ENCODE measurements at regions not wholly inside any gene's neighbourhood (a gene's known extent, or its start where the extent isn't known, plus 50 kb on each side); places are given as distances from the start of the nearest gene placed in this dataset.

GRCh38 chr10:43959364-43960134 is 310.9 kb upstream of the ZNF32 start:
- no peaks in the 10 kb centered on the region for H3K4me1 ChIP-seq (ENCODE audit: insufficient read depth, poor library complexity, severe bottlenecking)
- no peak overlapping the region for H3K27ac ChIP-seq (ENCODE audit: poor library complexity, severe bottlenecking)
- no peaks in the 10 kb centered on the region for H3K9me3 ChIP-seq (ENCODE audit: severe bottlenecking)
- DNase-seq (ENCODE audit: low spot score) (no peak), ATAC-seq (ENCODE audit: low read depth) (0 out of 3 replicates have a peak, but pooled peaks have one; percentile 31)
- no peaks in the 10 kb centered on the region for H3K36me3 ChIP-seq (ENCODE audit: low read depth)
- no peak overlapping the region for H3K4me3 ChIP-seq (ENCODE audit: severe bottlenecking)
- no peak for TF ChIP-seq CTCF (IDR thresholded peaks at IDR 0.05; ENCODE audit: poor library complexity, severe bottlenecking)
- H3K27me3 ChIP-seq (ENCODE audit: insufficient read depth, poor library complexity, severe bottlenecking) = no peaks in the 10 kb centered on the region

GRCh38 chr10:43958964-43959363 is 310.3 kb upstream of the ZNF32 start:
- no peak for TF ChIP-seq CTCF (IDR thresholded peaks at IDR 0.05; ENCODE audit: poor library complexity, severe bottlenecking)
- Histone ChIP-seq H3K4me3 (ENCODE audit: severe bottlenecking) (no peak overlapping the region), H3K27me3 (ENCODE audit: insufficient read depth, poor library complexity, severe bottlenecking) (no peaks in the 10 kb centered on the region), H3K27ac (ENCODE audit: poor library complexity, severe bottlenecking) (no peak overlapping the region), H3K9me3 (ENCODE audit: severe bottlenecking) (no peaks in the 10 kb centered on the region), H3K36me3 (ENCODE audit: low read depth) (no peaks in the 10 kb centered on the region), H3K4me1 (ENCODE audit: insufficient read depth, poor library complexity, severe bottlenecking) (no peaks in the 10 kb centered on the region)
- ATAC-seq (ENCODE audit: low read depth) = no peak
- DNase-seq (ENCODE audit: low spot score) = no peak

- no peak for DNase-seq (ENCODE audit: low spot score)
Measured at GRCh38 chr10:43958071-43958432, 309.4 kb upstream of the ZNF32 start.

GRCh38 chr10:43957267-43958070 is 308.8 kb upstream of the ZNF32 start:
- DNase-seq (ENCODE audit: low spot score) (no peak), ATAC-seq (ENCODE audit: low read depth) (no peak)
- Histone ChIP-seq H3K27ac (ENCODE audit: poor library complexity, severe bottlenecking) (no peak overlapping the region), H3K27me3 (ENCODE audit: insufficient read depth, poor library complexity, severe bottlenecking) (no peaks in the 10 kb centered on the region), H3K4me1 (ENCODE audit: insufficient read depth, poor library complexity, severe bottlenecking) (no peaks in the 10 kb centered on the region), H3K36me3 (ENCODE audit: low read depth) (no peaks in the 10 kb centered on the region), H3K4me3 (ENCODE audit: severe bottlenecking) (no peak overlapping the region), H3K9me3 (ENCODE audit: severe bottlenecking) (no peaks in the 10 kb centered on the region)
- no peak for TF ChIP-seq CTCF (IDR thresholded peaks at IDR 0.05; ENCODE audit: poor library complexity, severe bottlenecking)

More at GRCh38 chr10:43958071-43958432, 309.4 kb upstream of the ZNF32 start:
- Histone ChIP-seq H3K4me1 (ENCODE audit: insufficient read depth, poor library complexity, severe bottlenecking) (no peaks in the 10 kb centered on the region), H3K9me3 (ENCODE audit: severe bottlenecking) (no peaks in the 10 kb centered on the region), H3K36me3 (ENCODE audit: low read depth) (no peaks in the 10 kb centered on the region), H3K4me3 (ENCODE audit: severe bottlenecking) (no peak overlapping the region), H3K27ac (ENCODE audit: poor library complexity, severe bottlenecking) (no peak overlapping the region), H3K27me3 (ENCODE audit: insufficient read depth, poor library complexity, severe bottlenecking) (no peaks in the 10 kb centered on the region)
- TF ChIP-seq CTCF (IDR thresholded peaks at IDR 0.05; ENCODE audit: poor library complexity, severe bottlenecking) = no peak
- ATAC-seq (ENCODE audit: low read depth) = no peak

Data from RWPE2 (cell line).